ENCODE measurements at regions not wholly inside any gene's neighbourhood (a gene's known extent, or its start where the extent isn't known, plus 50 kb on each side); places are given as distances from the start of the nearest gene placed in this dataset.

DNA sequence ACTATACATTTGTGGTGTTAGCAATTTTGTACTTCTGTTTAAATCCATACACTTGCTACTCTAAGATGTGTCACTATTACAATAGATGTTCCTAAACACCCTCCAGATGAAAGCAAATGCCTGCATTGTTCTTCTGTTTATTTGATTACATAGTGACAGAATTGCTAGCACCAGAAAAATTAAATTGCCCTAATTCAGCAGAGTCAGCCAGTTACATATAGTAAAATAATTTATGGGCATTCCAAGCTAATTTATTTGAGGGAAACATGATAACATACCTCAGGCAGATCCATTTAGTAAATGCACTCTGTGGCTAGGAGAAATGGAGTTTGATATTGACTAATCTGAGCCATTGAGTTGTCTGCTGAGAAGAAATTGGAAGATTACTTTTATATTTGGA, 347.1 kb upstream of the FSIP2 start:
- TF ChIP-seq, protein P1, sequence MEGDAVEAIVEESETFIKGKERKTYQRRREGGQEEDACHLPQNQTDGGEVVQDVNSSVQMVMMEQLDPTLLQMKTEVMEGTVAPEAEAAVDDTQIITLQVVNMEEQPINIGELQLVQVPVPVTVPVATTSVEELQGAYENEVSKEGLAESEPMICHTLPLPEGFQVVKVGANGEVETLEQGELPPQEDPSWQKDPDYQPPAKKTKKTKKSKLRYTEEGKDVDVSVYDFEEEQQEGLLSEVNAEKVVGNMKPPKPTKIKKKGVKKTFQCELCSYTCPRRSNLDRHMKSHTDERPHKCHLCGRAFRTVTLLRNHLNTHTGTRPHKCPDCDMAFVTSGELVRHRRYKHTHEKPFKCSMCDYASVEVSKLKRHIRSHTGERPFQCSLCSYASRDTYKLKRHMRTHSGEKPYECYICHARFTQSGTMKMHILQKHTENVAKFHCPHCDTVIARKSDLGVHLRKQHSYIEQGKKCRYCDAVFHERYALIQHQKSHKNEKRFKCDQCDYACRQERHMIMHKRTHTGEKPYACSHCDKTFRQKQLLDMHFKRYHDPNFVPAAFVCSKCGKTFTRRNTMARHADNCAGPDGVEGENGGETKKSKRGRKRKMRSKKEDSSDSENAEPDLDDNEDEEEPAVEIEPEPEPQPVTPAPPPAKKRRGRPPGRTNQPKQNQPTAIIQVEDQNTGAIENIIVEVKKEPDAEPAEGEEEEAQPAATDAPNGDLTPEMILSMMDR (conservative IDR thresholded peaks at IDR 0.05 in 1 of 2, IDR thresholded peaks at IDR 0.05 in 1 of 2; ENCODE audit: low read depth in 1 of 2, low read length in 2 of 2) = no peak
- TF ChIP-seq EZH2 (IDR thresholded peaks at IDR 0.05; ENCODE audit: low read length, missing control alignments) = no peak
